Common myeloid progenitor, CD34-positive (primary cell): ENCODE measurements at regions not wholly inside any gene's neighbourhood (a gene's known extent, or its start where the extent isn't known, plus 50 kb on each side); places are given as distances from the start of the nearest gene placed in this dataset.

Experiments used
- CTCF ChIA-PET: fragments of 350-600 bp; sonication (Branson Sonifier 250); formaldehyde crosslinking; loops from one replicate; lab custom pipeline; 2021; ENCODE audit warnings: antibody characterized with exemption; lab: Charles Lee
- POLR2A ChIA-PET: fragments of 350-600 bp; sonication (Branson Sonifier 250); formaldehyde crosslinking; loops from one replicate; lab custom pipeline; 2021; ENCODE audit warnings: antibody characterized with exemption; lab: Charles Lee
- DNase-seq, 3 donors: peaks; one replicate each; pipeline versions ENCODE4 v3.0.0 to v3.0.0-alpha.2; 2013
- H3K27ac ChIP-seq, 2 experiments: 1 replicate in 1 of 2; 2 replicates in 1 of 2; pipeline ENCODE4 v1.7.0; 2013; ENCODE audit warnings: inconsistent platforms in 2 of 2, low read length in 2 of 2, mild to moderate bottlenecking in 2 of 2, low read depth in 1 of 2, moderate library complexity in 1 of 2; ENCODE audit not compliant: severe bottlenecking in 2 of 2, insufficient read depth in 1 of 2, poor library complexity in 1 of 2
- H3K27me3 ChIP-seq, 5 experiments: replicated peaks in 2 of 5; 1 replicate in 3 of 5; 2 replicates in 2 of 5; pipeline versions ENCODE4 v1.6.1 to v1.7.0; 2013; ENCODE audit warnings: low read length in 4 of 5, mild to moderate bottlenecking in 2 of 5, moderate library complexity in 2 of 5, inconsistent platforms in 1 of 5; ENCODE audit not compliant: insufficient read depth in 5 of 5, control insufficient read depth in 4 of 5
- H3K36me3 ChIP-seq, 4 experiments: 1 replicate in 2 of 4; 2 replicates in 2 of 4; pipeline versions ENCODE4 v1.6.1 to v1.7.0; 2013; ENCODE audit warnings: low read length in 3 of 4, control low read depth in 1 of 4, mild to moderate bottlenecking in 1 of 4; ENCODE audit not compliant: control insufficient read depth in 4 of 4, insufficient read depth in 4 of 4
- H3K4me1 ChIP-seq, 4 experiments: 1 replicate in 3 of 4; 2 replicates in 1 of 4; pipeline versions ENCODE4 v1.6.1 to v1.7.1; 2013; ENCODE audit warnings: low read length in 3 of 4, mild to moderate bottlenecking in 3 of 4, control low read depth in 1 of 4, inconsistent platforms in 1 of 4, moderate library complexity in 1 of 4; ENCODE audit not compliant: control insufficient read depth in 4 of 4, insufficient read depth in 4 of 4; ENCODE audit errors: control extremely low read depth in 1 of 4
- H3K4me3 ChIP-seq, 7 experiments: 1 replicate in 4 of 7; 2 replicates in 3 of 7; pipeline versions ENCODE4 v1.5.1 to v1.7.0; 2013; ENCODE audit warnings: mild to moderate bottlenecking in 7 of 7, low read length in 6 of 7, moderate library complexity in 6 of 7, inconsistent platforms in 2 of 7, low read depth in 2 of 7, control low read depth in 1 of 7; ENCODE audit not compliant: insufficient read depth in 4 of 7, control insufficient read depth in 1 of 7; ENCODE audit errors: extremely low read depth in 1 of 7
- H3K9me3 ChIP-seq, 5 experiments: 1 replicate in 4 of 5; 2 replicates in 1 of 5; pipeline versions ENCODE4 v1.6.1 to v1.7.1; 2013; ENCODE audit warnings: low read length in 4 of 5, mild to moderate bottlenecking in 2 of 5, inconsistent platforms in 1 of 5, low read depth in 1 of 5, moderate library complexity in 1 of 5; ENCODE audit not compliant: control insufficient read depth in 4 of 5, insufficient read depth in 2 of 5; ENCODE audit errors: control extremely low read depth in 1 of 5
- WGBS: methylation state at CpG from one replicate; pipeline ENCODE4 v1.1.5; 2013; ENCODE audit not compliant: insufficient coverage; 5-methylcytosine and 5-hydroxymethylcytosine counted together

DNA sequence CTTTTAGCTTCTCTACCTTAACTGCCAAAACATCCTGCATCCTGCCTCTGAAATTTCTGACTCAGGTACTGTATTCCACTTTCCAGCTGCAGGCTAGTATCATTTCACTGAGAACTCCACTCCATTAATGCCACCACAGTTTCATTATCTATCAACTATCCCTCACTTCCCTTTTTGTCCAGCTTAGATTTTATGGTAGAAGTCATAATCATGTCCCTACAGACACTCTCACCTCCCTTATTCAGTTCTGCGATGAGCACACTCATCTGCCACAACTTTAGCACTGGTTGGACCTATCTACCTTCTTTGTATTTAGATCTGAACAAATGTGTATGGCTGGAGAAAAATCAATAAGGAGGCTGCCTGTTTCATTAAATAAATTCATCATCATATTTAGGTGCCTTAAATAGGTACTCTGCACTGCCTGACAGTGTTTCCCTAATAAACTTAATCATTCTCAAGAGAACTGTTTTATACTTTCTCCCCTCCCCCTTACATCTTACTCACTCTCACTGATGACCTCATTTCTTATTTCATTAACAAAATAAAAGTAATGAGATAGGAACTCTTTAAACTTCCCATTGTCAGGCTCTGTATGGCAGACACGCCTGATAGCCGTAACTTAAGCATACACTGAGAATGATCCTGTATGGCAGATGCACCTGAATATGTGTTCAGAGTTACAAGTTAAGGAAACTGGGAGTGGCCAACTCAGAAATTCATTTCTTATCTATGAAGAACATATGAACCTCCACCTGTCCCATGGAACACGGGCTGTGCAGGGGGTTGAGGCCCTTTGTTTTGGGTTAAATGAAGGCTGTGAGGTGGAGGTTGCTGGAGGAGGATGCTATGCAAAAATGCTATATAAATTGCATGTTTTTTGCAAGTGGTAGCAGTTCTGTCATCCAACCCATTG lies 95.3 kb upstream of the MAN1A1 start:
- H3K27ac ChIP-seq = no peak overlapping the region
- CTCF ChIA-PET = interaction anchor here (0.5 to 0.9 kb wide), 2 partner anchors 94 to 463 kb away, joined by 3 read pairs; no protein-coding TSS in a partner anchor
- DNase-seq = peak in 2 of 3 donors; percentile 61 to 74
- peaks cover 26 to 59% (median 52%) of the 10 kb centered on the region in 4 experiments for H3K4me1 ChIP-seq
- H3K36me3 ChIP-seq = no peaks in the 10 kb centered on the region
- no peaks in the 10 kb centered on the region for H3K27me3 ChIP-seq
- peak overlapping the region in 1 of 7 experiments; percentile 41 for H3K4me3 ChIP-seq
- WGBS = 86% methylated on average over 2 of the region's 4 CpGs
- POLR2A ChIA-PET = no interaction called here
- peaks cover 0 to 6% (median 3%) of the 10 kb centered on the region in 5 experiments for H3K9me3 ChIP-seq

DNA sequence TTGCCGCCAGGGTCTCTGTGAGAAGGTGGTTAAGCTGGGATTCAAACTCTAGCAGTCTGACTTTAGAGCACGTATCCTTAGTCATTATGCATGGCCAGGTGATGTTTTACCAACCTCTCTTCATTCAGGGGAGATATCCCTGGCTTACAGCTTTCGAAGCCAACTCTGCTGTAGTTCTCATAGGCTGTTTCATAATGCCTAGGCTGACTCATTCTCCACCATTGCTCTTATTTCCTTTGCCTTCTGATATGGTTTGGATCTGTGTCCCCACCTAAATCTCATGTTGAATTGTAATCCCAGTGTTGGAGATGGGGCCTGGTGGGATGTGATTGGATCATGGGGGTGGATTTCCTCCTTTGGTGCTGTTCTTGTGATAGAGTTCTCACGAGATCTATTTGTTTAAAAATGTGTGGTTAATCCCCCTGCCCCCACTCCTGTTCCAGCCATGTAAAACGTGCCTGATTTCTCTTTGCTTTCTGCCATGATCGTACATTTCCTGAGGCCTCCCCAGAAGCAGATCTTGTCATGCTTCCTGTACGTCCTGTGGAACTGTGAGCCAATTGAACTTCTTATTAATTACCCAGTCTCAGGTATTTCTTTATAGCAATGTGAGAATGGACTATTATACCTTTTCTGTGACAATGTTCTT lies 94.6 kb upstream of the MAN1A1 start:
- peaks cover 23 to 51% (median 47%) of the 10 kb centered on the region in 4 experiments for H3K4me1 ChIP-seq
- H3K27ac ChIP-seq = peak overlapping the region in 1 of 2 experiments; percentile 26
- peak in 2 of 3 donors; percentile 41 to 50 for DNase-seq
- CTCF ChIA-PET = interaction anchor here (0.5 to 0.9 kb wide), 2 partner anchors 93 to 464 kb away, joined by 3 read pairs; no protein-coding TSS in a partner anchor
- H3K9me3 ChIP-seq = peaks cover 0 to 6% (median 3%) of the 10 kb centered on the region in 5 experiments
- POLR2A ChIA-PET = no interaction called here
- H3K27me3 ChIP-seq = no peaks in the 10 kb centered on the region
- H3K4me3 ChIP-seq = peak overlapping the region in 1 of 7 experiments; percentile 41
- no peaks in the 10 kb centered on the region for H3K36me3 ChIP-seq
- WGBS = 53% methylated on average over 5 of the region's 7 CpGs

DNA sequence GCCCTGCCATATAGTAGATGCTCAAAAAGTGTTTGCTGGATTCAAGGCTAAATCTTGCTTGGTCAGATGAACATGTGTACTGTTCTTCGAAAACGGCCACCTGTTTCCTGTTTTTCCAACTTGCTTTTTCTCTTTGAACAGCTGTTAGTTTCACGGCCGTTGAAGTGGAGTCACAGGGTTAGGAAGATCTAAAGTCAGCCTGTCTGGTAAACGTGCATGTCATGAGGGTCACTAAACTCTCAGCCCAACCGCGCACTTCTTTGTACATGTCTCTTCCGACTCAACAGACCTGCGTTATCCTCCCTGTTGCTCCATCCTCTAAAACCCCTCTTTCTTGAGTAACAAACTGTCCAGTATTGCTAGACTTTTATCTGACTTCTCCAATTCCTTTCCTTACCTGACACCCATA lies 93.2 kb upstream of the MAN1A1 start:
- H3K27ac ChIP-seq = peak overlapping the region; percentile 46 to 73
- WGBS = 0% methylated on average over 7 of the region's 9 CpGs

GRCh38 chr6:119440953-119441352 lies 91.4 kb upstream of the MAN1A1 start:
- H3K9me3 ChIP-seq = peaks cover 0 to 8% (median 3%) of the 10 kb centered on the region in 5 experiments
- H3K27ac ChIP-seq = no peak overlapping the region
- no peaks in the 10 kb centered on the region for H3K36me3 ChIP-seq
- ChIA-PET CTCF (no interaction called here), POLR2A (no interaction called here)
- WGBS = 95% methylated on average over 31 of the region's 37 CpGs
- no peak overlapping the region for H3K4me3 ChIP-seq
- no peaks in the 10 kb centered on the region for H3K27me3 ChIP-seq
- DNase-seq = no peak
- H3K4me1 ChIP-seq = peaks cover 12 to 43% (median 36%) of the 10 kb centered on the region in 4 experiments

More for the DNA sequence above, 93.2 kb upstream of the MAN1A1 start:
- Histone ChIP-seq H3K9me3 (peaks cover 0 to 8% (median 3%) of the 10 kb centered on the region in 5 experiments), H3K27me3 (no peaks in the 10 kb centered on the region), H3K4me1 (peaks cover 23 to 52% (median 47%) of the 10 kb centered on the region in 4 experiments), H3K4me3 (peak overlapping the region in 2 of 7 experiments; percentile 28 to 33), H3K36me3 (no peaks in the 10 kb centered on the region)
- CTCF ChIA-PET = interaction anchor here (0.8 to 1.3 kb wide), 3 partner anchors 40 to 534 kb away, joined by 3 read pairs; no protein-coding TSS in a partner anchor
- POLR2A ChIA-PET = no interaction called here
- peak; percentile 69 to 97 (median 95) for DNase-seq

GRCh38 chr6:119436583-119436982 lies 87.0 kb upstream of the MAN1A1 start:
- no peak overlapping the region for H3K4me3 ChIP-seq
- H3K4me1 ChIP-seq = peaks cover 0 to 8% (median 2%) of the 10 kb centered on the region in 4 experiments
- no peaks in the 10 kb centered on the region for H3K27me3 ChIP-seq
- peaks cover 0 to 6% (median 0%) of the 10 kb centered on the region in 5 experiments for H3K9me3 ChIP-seq
- POLR2A ChIA-PET = no interaction called here
- H3K36me3 ChIP-seq = no peaks in the 10 kb centered on the region
- 78% methylated on average over 3 of the region's 3 CpGs for WGBS
- no peak for DNase-seq
- H3K27ac ChIP-seq = no peak overlapping the region
- CTCF ChIA-PET = interaction anchor here (1.4 kb wide), 1 partner anchor 12 kb away, joined by 4 read pairs; no protein-coding TSS in a partner anchor

GRCh38 chr6:119431799-119432198 lies 82.2 kb upstream of the MAN1A1 start:
- POLR2A ChIA-PET = no interaction called here
- no CpG with 5 or more reads among the region's 1 CpG for WGBS

More at GRCh38 chr6:119431799-119432198, 82.2 kb upstream of the MAN1A1 start:
- Histone ChIP-seq H3K27me3 (no peaks in the 10 kb centered on the region), H3K27ac (no peak overlapping the region), H3K9me3 (no peaks in the 10 kb centered on the region), H3K4me1 (peaks cover 0 to 3% (median 0%) of the 10 kb centered on the region in 4 experiments), H3K4me3 (no peak overlapping the region), H3K36me3 (no peaks in the 10 kb centered on the region)
- DNase-seq = no peak
- CTCF ChIA-PET = interaction anchor here (1.0 kb wide), 1 partner anchor 7 kb away, joined by 3 read pairs; no protein-coding TSS in a partner anchor
